Amniotic epithelial cell (primary cell): ENCODE measurements at regions not wholly inside any gene's neighbourhood (a gene's known extent, or its start where the extent isn't known, plus 50 kb on each side); places are given as distances from the start of the nearest gene placed in this dataset.

Source experiments
- DNase-seq: peaks from one replicate; pipeline ENCODE4 v3.0.0-alpha.2; 2010; ENCODE audit warnings: low read depth

GRCh38 chr6:170212956-170213636 is 77.8 kb downstream of the DLL1 start:
- DNase-seq: no peak

- no peak for DNase-seq
These were observed 78.7 kb downstream of the DLL1 start for GRCh38 chr6:170212051-170212756.

- DNase-seq: no peak
These were observed 79.4 kb downstream of the DLL1 start for GRCh38 chr6:170211404-170212025.

GRCh38 chr6:170210651-170211403 is 80.1 kb downstream of the DLL1 start:
- no peak for DNase-seq

- DNase-seq: no peak
These were observed 80.9 kb downstream of the DLL1 start for GRCh38 chr6:170210026-170210390.

GRCh38 chr6:170209354-170210025 is 81.4 kb downstream of the DLL1 start:
- no peak for DNase-seq

- no peak for DNase-seq
These were observed 82.1 kb downstream of the DLL1 start for GRCh38 chr6:170208651-170209353.

GRCh38 chr6:170208182-170208601 is 82.7 kb downstream of the DLL1 start:
- DNase-seq: no peak

GRCh38 chr6:170207586-170208181 is 83.2 kb downstream of the DLL1 start:
- no peak for DNase-seq

- DNase-seq: no peak
These were observed 83.9 kb downstream of the DLL1 start for GRCh38 chr6:170206851-170207431.

- no peak for DNase-seq
These were observed 84.6 kb downstream of the DLL1 start for GRCh38 chr6:170206317-170206621.

- no peak for DNase-seq
These were observed 85.2 kb downstream of the DLL1 start for GRCh38 chr6:170205534-170206316.

- no peak for DNase-seq
These were observed 85.8 kb downstream of the DLL1 start for GRCh38 chr6:170205126-170205525.

GRCh38 chr6:170203212-170203611 is 87.7 kb downstream of the DLL1 start:
- DNase-seq: no peak

- no peak for DNase-seq
These were observed 88.3 kb downstream of the DLL1 start for GRCh38 chr6:170202416-170203135.

- no peak for DNase-seq
These were observed 89.5 kb downstream of the DLL1 start for GRCh38 chr6:170201361-170201760.

GRCh38 chr6:170200458-170200891 is 90.4 kb downstream of the DLL1 start:
- DNase-seq: no peak

GRCh38 chr6:170199716-170200115 is 91.2 kb downstream of the DLL1 start:
- DNase-seq: no peak

- no peak for DNase-seq
These were observed 92.6 kb downstream of the DLL1 start for GRCh38 chr6:170198298-170198697.
